K562 (cell line): ENCODE measurements at regions not wholly inside any gene's neighbourhood (a gene's known extent, or its start where the extent isn't known, plus 50 kb on each side); places are given as distances from the start of the nearest gene placed in this dataset.

Source experiments
- ARID3A ChIP-seq: IDR thresholded peaks from 2 replicates; pipeline ENCODE4 v1.6.1; 2012; ENCODE audit warnings: low read depth, low read length, improper control_type of control experiment, borderline replicate concordance
- BRF1 ChIP-seq: IDR thresholded peaks from 3 replicates; pipeline ENCODE4 v1.6.1; 2011; ENCODE audit warnings: borderline replicate concordance, mild to moderate bottlenecking; ENCODE audit not compliant: insufficient read length; ENCODE audit errors: extremely low read depth
- CAMTA2 ChIP-seq: fragments of 250-450 bp; sonication (Bioruptor Pico); conservative IDR thresholded peaks from 2 replicates; pipeline ENCODE4 v1.5.1; 2022
- CHCHD3 ChIP-seq: fragments of 250-450 bp; sonication (Bioruptor Pico); IDR thresholded peaks from 2 replicates; pipeline ENCODE4 v2.1.2; 2022; ENCODE audit warnings: mild to moderate bottlenecking
- ELF1 ChIP-seq: fragments of 200-800 bp; sonication (Bioruptor generic); IDR thresholded peaks from 2 replicates; pipeline ENCODE4 v1.6.1; 2016; ENCODE audit warnings: missing genetic modification characterization, missing compliant biosample characterization
- EP300 ChIP-seq: IDR thresholded peaks from 2 replicates; pipeline ENCODE4 v1.6.1; 2012; ENCODE audit warnings: low read length, improper control_type of control experiment
- ETS2 ChIP-seq: IDR thresholded peaks from 2 replicates; pipeline ENCODE4 v1.6.1; 2016; ENCODE audit warnings: borderline replicate concordance, missing genetic modification characterization, mild to moderate bottlenecking, moderate library complexity, missing compliant biosample characterization; ENCODE audit not compliant: poor library complexity, severe bottlenecking
- KAT2B ChIP-seq: IDR thresholded peaks from one replicate; pipeline ENCODE4 v1.6.1; 2012; ENCODE audit warnings: low read depth, mild to moderate bottlenecking, control low read depth, inconsistent platforms, low read length, moderate library complexity
- NCOA6 ChIP-seq: fragments of 450-650 bp; IDR thresholded peaks from 2 replicates; pipeline ENCODE4 v1.6.1; 2017; ENCODE audit warnings: mild to moderate bottlenecking
- PHTF2 ChIP-seq: fragments of 250-450 bp; sonication (Bioruptor Pico); IDR thresholded peaks from 2 replicates; pipeline ENCODE4 v1.5.0; 2021; ENCODE audit warnings: mild to moderate bottlenecking
- PURB ChIP-seq: sonication (generic); formaldehyde crosslinking; IDR thresholded peaks from 2 replicates; pipeline ENCODE4 v1.9.0; 2021; ENCODE audit warnings: low read depth, mild to moderate bottlenecking, missing genetic modification reagents
- RBM39 ChIP-seq: fragments of 200-400 bp; formaldehyde crosslinking; optimal IDR thresholded peaks from 2 replicates; pipeline ENCODE3; 2018; ENCODE audit warnings: low read depth, low read length
- SETDB1 ChIP-seq: IDR thresholded peaks from one replicate; pipeline ENCODE4 v1.6.1; 2012; ENCODE audit warnings: low read length, control low read depth, inconsistent platforms
- SMARCC2 ChIP-seq: fragments of 450-650 bp; IDR thresholded peaks from 2 replicates; pipeline ENCODE4 v1.6.1; 2017; ENCODE audit warnings: antibody characterized with exemption, moderate library complexity, mild to moderate bottlenecking, low read depth
- SREBF1 ChIP-seq: fragments of 150-350 bp; IDR thresholded peaks from 2 replicates; pipeline ENCODE4 v1.6.1; 2014; ENCODE audit warnings: antibody characterized with exemption, low read depth, low read length, borderline replicate concordance
- SREBF2 ChIP-seq: sonication (generic); formaldehyde crosslinking; IDR thresholded peaks from 2 replicates; pipeline ENCODE4 v1.4.0; 2020; ENCODE audit warnings: mild to moderate bottlenecking, missing genetic modification reagents
- TRIM28 ChIP-seq: fragments of 450-650 bp; IDR thresholded peaks from 2 replicates; pipeline ENCODE4 v1.6.1; 2017
- U2AF1 ChIP-seq: fragments of 200-400 bp; formaldehyde crosslinking; optimal IDR thresholded peaks from 2 replicates; pipeline ENCODE3; 2017; ENCODE audit warnings: mild to moderate bottlenecking, low read depth, low read length, moderate library complexity
- ZBTB17 ChIP-seq: fragments of 450-650 bp; formaldehyde crosslinking; IDR thresholded peaks from 2 replicates; pipeline ENCODE4 v1.4.0; 2020; ENCODE audit warnings: mild to moderate bottlenecking
- ZC3H8 ChIP-seq: fragments of 450-650 bp; IDR thresholded peaks from 2 replicates; pipeline ENCODE4 v1.6.1; 2017
- ZNF12 ChIP-seq: sonication (generic); formaldehyde crosslinking; IDR thresholded peaks from 2 replicates; pipeline ENCODE4 v1.4.0; 2020; ENCODE audit warnings: mild to moderate bottlenecking, missing genetic modification reagents
- ZNF551 ChIP-seq: fragments of 250-450 bp; sonication (Bioruptor Pico); IDR thresholded peaks from 2 replicates; pipeline ENCODE4 v1.5.0; 2021; ENCODE audit warnings: mild to moderate bottlenecking, moderate library complexity
- ZNF77 ChIP-seq: fragments of 250-450 bp; sonication (Bioruptor Pico); IDR thresholded peaks from 2 replicates; pipeline ENCODE4 v1.5.0; 2020
- TF ChIP-seq, protein P1 (sequence below): fragments of 450-650 bp; IDR thresholded peaks from 2 replicates; pipeline ENCODE4 v1.6.1; 2017; ENCODE audit warnings: antibody characterized with exemption, mild to moderate bottlenecking
- TF ChIP-seq, protein P2 (sequence below): fragments of 450-650 bp; IDR thresholded peaks from 2 replicates; pipeline ENCODE4 v1.7.0; 2016; ENCODE audit warnings: borderline replicate concordance

DNA sequence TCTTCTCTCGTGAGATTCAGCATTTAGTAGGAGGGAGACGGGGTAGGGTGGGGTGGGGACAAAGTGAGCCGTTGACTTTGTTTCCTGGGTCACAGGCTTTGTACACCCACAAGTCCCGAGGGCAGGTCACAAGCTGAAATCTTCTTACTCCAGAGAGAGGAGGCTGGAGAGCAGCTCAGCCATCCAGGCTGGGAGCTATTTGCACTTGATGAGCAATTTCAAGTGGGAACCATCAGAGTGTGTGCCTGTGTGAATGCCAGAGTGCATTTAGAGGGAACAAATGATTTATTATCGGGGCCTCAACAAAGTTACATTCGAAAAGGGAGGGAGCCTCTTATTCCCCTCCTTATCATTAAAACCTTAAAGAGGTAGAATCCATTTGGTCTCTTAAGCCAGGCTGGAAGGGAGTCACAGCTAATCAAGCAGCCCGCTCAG lies 155.7 kb upstream of the JARID2 start (continued):
- TF ChIP-seq ARID3A: peak; percentile 49; the same call in 1 of the 2 replicates
- TF ChIP-seq ZNF12 (CRISPR knock-in tag): no peak
- no peak for TF ChIP-seq SETDB1
- TF ChIP-seq PHTF2 (CRISPR knock-in tag): no peak
- no peak for TF ChIP-seq ZNF551 (CRISPR knock-in tag)
- no peak for TF ChIP-seq ZC3H8
- no peak for TF ChIP-seq ELF1
- TF ChIP-seq KAT2B: no peak
- no peak for TF ChIP-seq BRF1
- TF ChIP-seq CHCHD3: no peak
- TF ChIP-seq SREBF1: no peak
- TF ChIP-seq U2AF1: no peak
- no peak; the same call in 1 of the 2 replicates for TF ChIP-seq SMARCC2
- no peak for TF ChIP-seq SREBF2
- no peak for TF ChIP-seq ETS2
- TF ChIP-seq, protein P1, sequence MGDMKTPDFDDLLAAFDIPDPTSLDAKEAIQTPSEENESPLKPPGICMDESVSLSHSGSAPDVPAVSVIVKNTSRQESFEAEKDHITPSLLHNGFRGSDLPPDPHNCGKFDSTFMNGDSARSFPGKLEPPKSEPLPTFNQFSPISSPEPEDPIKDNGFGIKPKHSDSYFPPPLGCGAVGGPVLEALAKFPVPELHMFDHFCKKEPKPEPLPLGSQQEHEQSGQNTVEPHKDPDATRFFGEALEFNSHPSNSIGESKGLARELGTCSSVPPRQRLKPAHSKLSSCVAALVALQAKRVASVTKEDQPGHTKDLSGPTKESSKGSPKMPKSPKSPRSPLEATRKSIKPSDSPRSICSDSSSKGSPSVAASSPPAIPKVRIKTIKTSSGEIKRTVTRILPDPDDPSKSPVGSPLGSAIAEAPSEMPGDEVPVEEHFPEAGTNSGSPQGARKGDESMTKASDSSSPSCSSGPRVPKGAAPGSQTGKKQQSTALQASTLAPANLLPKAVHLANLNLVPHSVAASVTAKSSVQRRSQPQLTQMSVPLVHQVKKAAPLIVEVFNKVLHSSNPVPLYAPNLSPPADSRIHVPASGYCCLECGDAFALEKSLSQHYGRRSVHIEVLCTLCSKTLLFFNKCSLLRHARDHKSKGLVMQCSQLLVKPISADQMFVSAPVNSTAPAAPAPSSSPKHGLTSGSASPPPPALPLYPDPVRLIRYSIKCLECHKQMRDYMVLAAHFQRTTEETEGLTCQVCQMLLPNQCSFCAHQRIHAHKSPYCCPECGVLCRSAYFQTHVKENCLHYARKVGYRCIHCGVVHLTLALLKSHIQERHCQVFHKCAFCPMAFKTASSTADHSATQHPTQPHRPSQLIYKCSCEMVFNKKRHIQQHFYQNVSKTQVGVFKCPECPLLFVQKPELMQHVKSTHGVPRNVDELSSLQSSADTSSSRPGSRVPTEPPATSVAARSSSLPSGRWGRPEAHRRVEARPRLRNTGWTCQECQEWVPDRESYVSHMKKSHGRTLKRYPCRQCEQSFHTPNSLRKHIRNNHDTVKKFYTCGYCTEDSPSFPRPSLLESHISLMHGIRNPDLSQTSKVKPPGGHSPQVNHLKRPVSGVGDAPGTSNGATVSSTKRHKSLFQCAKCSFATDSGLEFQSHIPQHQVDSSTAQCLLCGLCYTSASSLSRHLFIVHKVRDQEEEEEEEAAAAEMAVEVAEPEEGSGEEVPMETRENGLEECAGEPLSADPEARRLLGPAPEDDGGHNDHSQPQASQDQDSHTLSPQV: 0 out of 2 replicates have a peak, but pooled peaks have one; percentile 3
- no peak for TF ChIP-seq ZBTB17 (CRISPR knock-in tag)
- 0 out of 2 replicates have a peak, but pooled peaks have one; percentile 30 for TF ChIP-seq CAMTA2
- TF ChIP-seq ZNF77 (CRISPR knock-in tag): no peak
- TF ChIP-seq TRIM28: no peak
- no peak for TF ChIP-seq PURB
- TF ChIP-seq NCOA6: no peak
- TF ChIP-seq EP300: peak; percentile 52
- TF ChIP-seq, protein P2, sequence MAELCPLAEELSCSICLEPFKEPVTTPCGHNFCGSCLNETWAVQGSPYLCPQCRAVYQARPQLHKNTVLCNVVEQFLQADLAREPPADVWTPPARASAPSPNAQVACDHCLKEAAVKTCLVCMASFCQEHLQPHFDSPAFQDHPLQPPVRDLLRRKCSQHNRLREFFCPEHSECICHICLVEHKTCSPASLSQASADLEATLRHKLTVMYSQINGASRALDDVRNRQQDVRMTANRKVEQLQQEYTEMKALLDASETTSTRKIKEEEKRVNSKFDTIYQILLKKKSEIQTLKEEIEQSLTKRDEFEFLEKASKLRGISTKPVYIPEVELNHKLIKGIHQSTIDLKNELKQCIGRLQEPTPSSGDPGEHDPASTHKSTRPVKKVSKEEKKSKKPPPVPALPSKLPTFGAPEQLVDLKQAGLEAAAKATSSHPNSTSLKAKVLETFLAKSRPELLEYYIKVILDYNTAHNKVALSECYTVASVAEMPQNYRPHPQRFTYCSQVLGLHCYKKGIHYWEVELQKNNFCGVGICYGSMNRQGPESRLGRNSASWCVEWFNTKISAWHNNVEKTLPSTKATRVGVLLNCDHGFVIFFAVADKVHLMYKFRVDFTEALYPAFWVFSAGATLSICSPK: no peak
- no peak for TF ChIP-seq RBM39
